Loucy (cell line): ENCODE measurements at regions not wholly inside any gene's neighbourhood (a gene's known extent, or its start where the extent isn't known, plus 50 kb on each side); places are given as distances from the start of the nearest gene placed in this dataset.

ENCODE experiments used
- CTCF ChIP-seq: fragments of 200-600 bp; sonication (generic); conservative IDR thresholded peaks from 2 replicates; pipeline ENCODE4 v1.5.1; 2014; ENCODE audit warnings: mild to moderate bottlenecking, antibody characterized with exemption, low read length
- EZH2phosphoT487 ChIP-seq: fragments of 200-600 bp; IDR thresholded peaks from 2 replicates; pipeline ENCODE4 v1.6.1; 2018; ENCODE audit warnings: antibody characterized with exemption, mild to moderate bottlenecking, moderate library complexity, borderline replicate concordance

GRCh38 chr3:104175696-104176095, 1191.0 kb upstream of the ALCAM start:
- TF ChIP-seq CTCF: no peak
- TF ChIP-seq EZH2phosphoT487: no peak
